B cell (primary cell): ENCODE measurements at regions not wholly inside any gene's neighbourhood (a gene's known extent, or its start where the extent isn't known, plus 50 kb on each side); places are given as distances from the start of the nearest gene placed in this dataset.

Experiments
- ATAC-seq: fragments of 200-7000 bp; cut with Tn5 transposase; one replicate; pipeline ENCODE4 v1.10.0; 2021; ENCODE audit warnings: low read depth, mild to moderate bottlenecking, moderate number of reproducible peaks, moderate library complexity
- CTCF ChIA-PET: fragments of 350-600 bp; sonication (Branson Sonifier 250); formaldehyde crosslinking; loops from one replicate; lab custom pipeline; 2021; ENCODE audit warnings: antibody characterized with exemption, inconsistent platforms; lab: Charles Lee
- POLR2A ChIA-PET: fragments of 350-600 bp; sonication (Branson Sonifier 250); formaldehyde crosslinking; loops from one replicate; lab custom pipeline; 2021; ENCODE audit warnings: antibody characterized with exemption; lab: Charles Lee
- DNase-seq: peaks from one replicate; pipeline ENCODE4 v3.0.0; 2013
- H2AFZ ChIP-seq: 2 replicates; pipeline ENCODE4 v1.6.1; 2012; ENCODE audit warnings: mild to moderate bottlenecking, low read depth, low read length; ENCODE audit not compliant: insufficient read depth, poor library complexity, severe bottlenecking
- H3K27ac ChIP-seq, 2 donors: 1 replicate in 1 of 2; 2 replicates in 1 of 2; pipeline ENCODE4 v1.5.1; 2012 to 2013; ENCODE audit warnings: low read length in 2 of 2, mild to moderate bottlenecking in 2 of 2, moderate library complexity in 1 of 2
- H3K27me3 ChIP-seq, 4 experiments: fragments of 200-600 bp in 1 of 4; sonication (generic) in 1 of 4; replicated peaks in 1 of 4; 1 replicate in 2 of 4; 2 replicates in 2 of 4; pipeline versions ENCODE4 v1.6.1 to v1.7.0; 2013 to 2016; ENCODE audit warnings: low read length in 3 of 4, mild to moderate bottlenecking in 2 of 4, mixed read lengths in 1 of 4, moderate library complexity in 1 of 4; ENCODE audit not compliant: insufficient read depth in 4 of 4, control insufficient read depth in 3 of 4; ENCODE audit errors: control extremely low read depth in 1 of 4
- H3K36me3 ChIP-seq, 2 experiments: replicated peaks in 1 of 2; 1 replicate in 1 of 2; 2 replicates in 1 of 2; pipeline versions ENCODE4 v1.6.1 to v1.7.1; 2013; ENCODE audit warnings: low read length in 1 of 2; ENCODE audit not compliant: insufficient read depth in 2 of 2, control insufficient read depth in 1 of 2; ENCODE audit errors: control extremely low read depth in 1 of 2, extremely low read depth in 1 of 2
- H3K4me1 ChIP-seq, 2 donors: fragments of 200-600 bp in 1 of 2; sonication (generic) in 1 of 2; 1 replicate in 1 of 2; 2 replicates in 1 of 2; pipeline versions ENCODE4 v1.5.1 to v1.6.1; 2013 to 2017; ENCODE audit warnings: low read length in 2 of 2; ENCODE audit not compliant: control insufficient read depth in 2 of 2, insufficient read depth in 2 of 2
- H3K4me2 ChIP-seq: replicated peaks from 2 replicates; pipeline ENCODE3; 2012; ENCODE audit warnings: mild to moderate bottlenecking, low read depth, low read length; ENCODE audit not compliant: poor library complexity, severe bottlenecking
- H3K4me3 ChIP-seq, 5 experiments: fragments of 200-600 bp in 1 of 5; sonication (generic) in 1 of 5; 1 replicate in 3 of 5; 2 replicates in 2 of 5; pipeline versions ENCODE4 v1.5.1 to v1.7.0; 2011 to 2016; ENCODE audit warnings: low read length in 4 of 5, mild to moderate bottlenecking in 4 of 5, low read depth in 2 of 5, control low read depth in 1 of 5, moderate library complexity in 1 of 5; ENCODE audit not compliant: insufficient read depth in 1 of 5; ENCODE audit errors: control extremely low read depth in 1 of 5, extremely low read depth in 1 of 5
- H3K79me2 ChIP-seq: fragments of 200-600 bp; sonication (generic); one replicate; pipeline ENCODE4 v1.6.0; 2016; ENCODE audit warnings: low read length; ENCODE audit not compliant: control insufficient read depth, insufficient read depth
- H3K9ac ChIP-seq: fragments of 200-600 bp; sonication (generic); 2 replicates; pipeline ENCODE4 v1.6.1; 2017; ENCODE audit warnings: mild to moderate bottlenecking, low read length, moderate library complexity
- H3K9me3 ChIP-seq, 3 donors: one replicate each; pipeline versions ENCODE4 v1.6.1 to v1.7.1; 2013; ENCODE audit warnings: low read length in 2 of 3; ENCODE audit not compliant: control insufficient read depth in 2 of 3, insufficient read depth in 1 of 3; ENCODE audit errors: control extremely low read depth in 1 of 3
- H4K20me1 ChIP-seq: 2 replicates; pipeline ENCODE4 v1.6.0; 2012; ENCODE audit warnings: mild to moderate bottlenecking, low read length; ENCODE audit not compliant: insufficient read depth, control insufficient read depth, poor library complexity, severe bottlenecking
- H3K27ac Mint-ChIP-seq: one replicate; pipeline ENCODE4 v1.8.0; 2021; ENCODE audit warnings: mixed read lengths
- H3K27me3 Mint-ChIP-seq: one replicate; pipeline ENCODE4 v1.8.0; 2021; ENCODE audit warnings: mixed read lengths
- H3K4me1 Mint-ChIP-seq: one replicate; pipeline ENCODE4 v1.8.0; 2021; ENCODE audit warnings: mixed read lengths
- H3K4me3 Mint-ChIP-seq: one replicate; pipeline ENCODE4 v1.8.0; 2021; ENCODE audit warnings: mixed read lengths
- H3K9me3 Mint-ChIP-seq: one replicate; pipeline ENCODE4 v1.8.0; 2022; ENCODE audit warnings: mixed read lengths; ENCODE audit not compliant: insufficient read depth
- EZH2 ChIP-seq: IDR thresholded peaks from 2 replicates; pipeline ENCODE4 v1.6.1; 2012; ENCODE audit warnings: borderline replicate concordance, low read depth, mild to moderate bottlenecking, moderate library complexity, low read length; ENCODE audit not compliant: insufficient read depth, poor library complexity, severe bottlenecking
- WGBS: methylation state at CpG from one replicate; pipeline ENCODE4 v1.1.5; 2013; ENCODE audit warnings: missing lambda C conversion rate; ENCODE audit not compliant: insufficient coverage; 5-methylcytosine and 5-hydroxymethylcytosine counted together
- intact Hi-C: fragments of 100-400 bp; cut with micrococcal nuclease; formaldehyde crosslinking; loops from one replicate; pipeline ENCODE4 v1.10.0; 2022
- TF ChIP-seq, protein P1 (sequence below): fragments of 200-600 bp; IDR thresholded peaks from one replicate; pipeline ENCODE4 v1.8.0; 2022; ENCODE audit warnings: antibody characterized with exemption, mild to moderate bottlenecking

DNA sequence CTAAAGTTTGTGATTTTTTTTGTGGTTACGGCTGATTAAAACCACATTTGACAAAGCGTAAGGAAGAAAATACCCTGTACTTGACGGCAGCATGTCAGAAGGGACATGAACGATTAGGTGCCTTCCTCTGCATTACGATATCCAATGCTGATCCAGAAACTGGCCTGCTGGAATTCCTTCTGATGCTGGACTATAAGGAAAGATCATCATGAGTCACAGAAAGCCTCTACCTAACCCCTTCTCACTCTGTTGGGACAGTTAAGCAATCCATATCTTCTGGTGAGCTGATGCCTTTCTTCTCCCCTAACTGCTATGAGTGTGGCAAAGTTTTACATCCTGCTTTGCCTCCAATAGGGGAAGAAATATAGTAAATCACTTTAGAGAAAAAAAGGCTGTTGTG, 78.4 kb upstream of the PAPPA start:
- Histone ChIP-seq H3K4me3 (no peak overlapping the region), H3K9me3 (no peaks in the 10 kb centered on the region), H2AFZ (no peak overlapping the region), H4K20me1 (no peaks in the 10 kb centered on the region), H3K4me1 (no peaks in the 10 kb centered on the region), H3K79me2 (no peaks in the 10 kb centered on the region), H3K9ac (no peak overlapping the region), H3K4me2 (no peak overlapping the region), H3K36me3 (no peaks in the 10 kb centered on the region), H3K27ac (no peak overlapping the region), H3K27me3 (no peaks in the 10 kb centered on the region)
- no peak overlapping the region for H3K27ac Mint-ChIP-seq
- H3K9me3 Mint-ChIP-seq, result no peaks in the 10 kb centered on the region
- DNase-seq (no peak), ATAC-seq (no peak)
- intact Hi-C loops, result no loop called here
- TF ChIP-seq EZH2, result no peak
- TF ChIP-seq, protein P1, sequence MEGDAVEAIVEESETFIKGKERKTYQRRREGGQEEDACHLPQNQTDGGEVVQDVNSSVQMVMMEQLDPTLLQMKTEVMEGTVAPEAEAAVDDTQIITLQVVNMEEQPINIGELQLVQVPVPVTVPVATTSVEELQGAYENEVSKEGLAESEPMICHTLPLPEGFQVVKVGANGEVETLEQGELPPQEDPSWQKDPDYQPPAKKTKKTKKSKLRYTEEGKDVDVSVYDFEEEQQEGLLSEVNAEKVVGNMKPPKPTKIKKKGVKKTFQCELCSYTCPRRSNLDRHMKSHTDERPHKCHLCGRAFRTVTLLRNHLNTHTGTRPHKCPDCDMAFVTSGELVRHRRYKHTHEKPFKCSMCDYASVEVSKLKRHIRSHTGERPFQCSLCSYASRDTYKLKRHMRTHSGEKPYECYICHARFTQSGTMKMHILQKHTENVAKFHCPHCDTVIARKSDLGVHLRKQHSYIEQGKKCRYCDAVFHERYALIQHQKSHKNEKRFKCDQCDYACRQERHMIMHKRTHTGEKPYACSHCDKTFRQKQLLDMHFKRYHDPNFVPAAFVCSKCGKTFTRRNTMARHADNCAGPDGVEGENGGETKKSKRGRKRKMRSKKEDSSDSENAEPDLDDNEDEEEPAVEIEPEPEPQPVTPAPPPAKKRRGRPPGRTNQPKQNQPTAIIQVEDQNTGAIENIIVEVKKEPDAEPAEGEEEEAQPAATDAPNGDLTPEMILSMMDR, result no peak
- H3K4me1 Mint-ChIP-seq, result no peaks in the 10 kb centered on the region
- no peaks in the 10 kb centered on the region for H3K27me3 Mint-ChIP-seq
- no peak overlapping the region for H3K4me3 Mint-ChIP-seq
- CTCF ChIA-PET, result no interaction called here
- 90% methylated on average over 5 of the region's 5 CpGs for WGBS
- POLR2A ChIA-PET, result no interaction called here

GRCh38 chr9:116078640-116079039, 75.0 kb upstream of the PAPPA start:
- no peaks in the 10 kb centered on the region for H3K9me3 Mint-ChIP-seq
- TF ChIP-seq, protein P1, result no peak
- no peak for TF ChIP-seq EZH2
- POLR2A ChIA-PET, result no interaction called here

More at GRCh38 chr9:116078640-116079039, 75.0 kb upstream of the PAPPA start:
- no peaks in the 10 kb centered on the region for H4K20me1 ChIP-seq
- CTCF ChIA-PET, result no interaction called here
- H3K27ac ChIP-seq, result no peak overlapping the region
- H3K4me3 ChIP-seq, result no peak overlapping the region
- DNase-seq, result no peak
- H3K9ac ChIP-seq, result no peak overlapping the region
- no peaks in the 10 kb centered on the region for H3K36me3 ChIP-seq
- H3K27ac Mint-ChIP-seq, result no peak overlapping the region
- no peaks in the 10 kb centered on the region for H3K4me1 ChIP-seq
- H3K4me3 Mint-ChIP-seq, result no peak overlapping the region
- no peak overlapping the region for H2AFZ ChIP-seq
- no peaks in the 10 kb centered on the region for H3K9me3 ChIP-seq
- no peaks in the 10 kb centered on the region for H3K27me3 ChIP-seq
- ATAC-seq, result no peak
- no peak overlapping the region for H3K4me2 ChIP-seq
- intact Hi-C loops, result no loop called here
- no peaks in the 10 kb centered on the region for H3K79me2 ChIP-seq
- no peaks in the 10 kb centered on the region for H3K4me1 Mint-ChIP-seq
- no peaks in the 10 kb centered on the region for H3K27me3 Mint-ChIP-seq
